Neuronal stem cell (in vitro differentiated cells): ENCODE measurements at regions not wholly inside any gene's neighbourhood (a gene's known extent, or its start where the extent isn't known, plus 50 kb on each side); places are given as distances from the start of the nearest gene placed in this dataset.
A peak's percentile ranks its signal among the peaks of the same experiment; 100 is the strongest.

Source experiments
- DNase-seq: peaks from one replicate; pipeline ENCODE4 v3.0.0-alpha.2; 2013; ENCODE audit warnings: low spot score
- H2AFZ ChIP-seq: one replicate; pipeline ENCODE4 v1.6.1; 2013; ENCODE audit warnings: mild to moderate bottlenecking, low read length, inconsistent platforms
- H2AK5ac ChIP-seq: 2 replicates; pipeline ENCODE4 v1.6.1; 2013; ENCODE audit warnings: low read depth, mild to moderate bottlenecking, inconsistent platforms, low read length, moderate library complexity, mixed read lengths
- H2BK120ac ChIP-seq: 2 replicates; pipeline ENCODE4 v1.6.1; 2013; ENCODE audit warnings: low read depth, mild to moderate bottlenecking, inconsistent platforms, low read length, moderate library complexity, mixed read lengths
- H2BK12ac ChIP-seq: one replicate; pipeline ENCODE4 v1.6.1; 2013; ENCODE audit warnings: low read length, inconsistent platforms
- H2BK15ac ChIP-seq: 2 replicates; pipeline ENCODE4 v1.6.1; 2013; ENCODE audit warnings: mild to moderate bottlenecking, low read length, inconsistent platforms, mixed read lengths
- H2BK5ac ChIP-seq: one replicate; pipeline ENCODE4 v1.6.1; 2013; ENCODE audit warnings: inconsistent platforms, mild to moderate bottlenecking, low read length, moderate library complexity
- H3K14ac ChIP-seq: one replicate; pipeline ENCODE4 v1.6.1; 2013; ENCODE audit warnings: low read length, inconsistent platforms
- H3K18ac ChIP-seq: 2 replicates; pipeline ENCODE4 v1.6.1; 2013; ENCODE audit warnings: low read length, inconsistent platforms
- H3K23ac ChIP-seq: 2 replicates; pipeline ENCODE4 v1.6.1; 2013; ENCODE audit warnings: low read depth, mild to moderate bottlenecking, mixed read lengths, low read length, inconsistent platforms; ENCODE audit not compliant: poor library complexity
- H3K27ac ChIP-seq: replicated peaks from 3 replicates; pipeline ENCODE4 v1.5.1; 2013; ENCODE audit warnings: low read length, inconsistent platforms
- H3K27me3 ChIP-seq, 3 experiments: 2 replicates each; pipeline ENCODE4 v1.6.1; 2013; ENCODE audit warnings: low read length in 3 of 3, mild to moderate bottlenecking in 2 of 3, inconsistent platforms in 1 of 3, low read depth in 1 of 3, mixed read lengths in 1 of 3, moderate library complexity in 1 of 3; ENCODE audit not compliant: control insufficient read depth in 3 of 3, insufficient read depth in 3 of 3
- H3K36me3 ChIP-seq, 2 donors: replicated peaks in 1 of 2; 2 replicates each; pipeline ENCODE4 v1.6.1; 2013; ENCODE audit warnings: low read length in 2 of 2; ENCODE audit not compliant: control insufficient read depth in 2 of 2, insufficient read depth in 2 of 2
- H3K4ac ChIP-seq: 2 replicates; pipeline ENCODE4 v1.6.1; 2013; ENCODE audit warnings: inconsistent platforms, mild to moderate bottlenecking, low read length, moderate library complexity
- H3K4me1 ChIP-seq, 2 donors: 1 replicate in 1 of 2; 2 replicates in 1 of 2; pipeline ENCODE4 v1.6.1; 2013; ENCODE audit warnings: low read length in 2 of 2, low read depth in 1 of 2; ENCODE audit not compliant: control insufficient read depth in 2 of 2, insufficient read depth in 1 of 2
- H3K4me2 ChIP-seq: one replicate; pipeline ENCODE4 v1.6.1; 2013; ENCODE audit warnings: mild to moderate bottlenecking, low read length, inconsistent platforms; ENCODE audit not compliant: insufficient read depth, poor library complexity, severe bottlenecking
- H3K4me3 ChIP-seq, 2 donors: 2 replicates each; pipeline ENCODE4 v1.5.1; 2013; ENCODE audit warnings: low read length in 2 of 2, mild to moderate bottlenecking in 2 of 2, inconsistent platforms in 1 of 2, moderate library complexity in 1 of 2
- H3K79me1 ChIP-seq: one replicate; pipeline ENCODE4 v1.6.1; 2013; ENCODE audit warnings: low read depth, mild to moderate bottlenecking, inconsistent platforms, low read length, moderate library complexity
- H3K9ac ChIP-seq: one replicate; pipeline ENCODE4 v1.6.1; 2013; ENCODE audit warnings: mild to moderate bottlenecking, low read depth, low read length, inconsistent platforms; ENCODE audit not compliant: poor library complexity
- H3K9me3 ChIP-seq, 2 donors: replicated peaks in 1 of 2; 2 replicates each; pipeline versions ENCODE3 to v1.6.1; 2013; ENCODE audit warnings: low read length in 2 of 2, mild to moderate bottlenecking in 2 of 2, inconsistent platforms in 1 of 2, low read depth in 1 of 2, mixed read lengths in 1 of 2, moderate library complexity in 1 of 2; ENCODE audit not compliant: control insufficient read depth in 2 of 2, insufficient read depth in 1 of 2
- H4K8ac ChIP-seq: one replicate; pipeline ENCODE4 v1.6.1; 2013; ENCODE audit warnings: low read depth, mild to moderate bottlenecking, inconsistent platforms, low read length, moderate library complexity
- H4K91ac ChIP-seq: one replicate; pipeline ENCODE4 v1.6.1; 2013; ENCODE audit warnings: low read length, low read depth, mild to moderate bottlenecking, inconsistent platforms; ENCODE audit not compliant: poor library complexity
- WGBS, 2 donors: extraction: QIAGEN DNeasy Blood & Tissue Kit; methylation state at CpG; one replicate each; pipeline ENCODE4 v1.1.7; 2013; ENCODE audit warnings: missing lambda C conversion rate in 2 of 2, mixed read lengths in 1 of 2; ENCODE audit not compliant: insufficient read length in 2 of 2, insufficient replicate concordance in 1 of 2; ENCODE audit errors: extremely low coverage in 2 of 2; 5-methylcytosine and 5-hydroxymethylcytosine counted together

GRCh38 chr17:68176718-68177117 lies 71.1 kb upstream of the AMZ2 start:
- H3K9me3 ChIP-seq, result peaks cover 0 to 2% of the 10 kb centered on the region in 2 donors
- H2BK5ac ChIP-seq, result no peak overlapping the region
- H3K18ac ChIP-seq, result no peak overlapping the region
- H2AFZ ChIP-seq, result no peak overlapping the region
- H3K14ac ChIP-seq, result no peak overlapping the region
- no peak overlapping the region for H2BK120ac ChIP-seq
- H3K4me2 ChIP-seq, result no peak overlapping the region
- no peak overlapping the region for H3K4ac ChIP-seq
- H4K91ac ChIP-seq, result no peak overlapping the region
- no CpG with 5 or more reads among the region's 4 CpGs for WGBS, 2 donors
- H3K4me3 ChIP-seq, result no peak overlapping the region
- H3K27ac ChIP-seq, result no peak overlapping the region
- H3K23ac ChIP-seq, result no peak overlapping the region
- peaks cover 2% of the 10 kb centered on the region for H3K79me1 ChIP-seq
- H4K8ac ChIP-seq, result no peak overlapping the region
- H2BK12ac ChIP-seq, result no peak overlapping the region
- no peaks in the 10 kb centered on the region for H3K4me1 ChIP-seq
- H2AK5ac ChIP-seq, result no peak overlapping the region
- no peaks in the 10 kb centered on the region for H3K36me3 ChIP-seq
- H3K9ac ChIP-seq, result no peak overlapping the region
- H3K27me3 ChIP-seq, result no peaks in the 10 kb centered on the region
- no peak for DNase-seq
- H2BK15ac ChIP-seq, result no peak overlapping the region

GRCh38 chr17:68178831-68179230 lies 69.0 kb upstream of the AMZ2 start:
- Histone ChIP-seq H2BK120ac (no peak overlapping the region), H3K4ac (no peak overlapping the region), H3K4me1 (peaks cover 0 to under 1% of the 10 kb centered on the region in 2 donors), H2BK15ac (no peak overlapping the region), H3K36me3 (no peaks in the 10 kb centered on the region), H3K14ac (no peak overlapping the region), H3K9me3 (peaks cover 0 to 2% of the 10 kb centered on the region in 2 donors), H3K4me3 (no peak overlapping the region), H3K4me2 (no peak overlapping the region), H2AFZ (no peak overlapping the region), H4K91ac (no peak overlapping the region), H3K18ac (no peak overlapping the region), H3K23ac (no peak overlapping the region), H2AK5ac (peak overlapping the region; percentile 21), H2BK5ac (no peak overlapping the region), H3K27ac (no peak overlapping the region), H3K9ac (no peak overlapping the region), H2BK12ac (peak overlapping the region; percentile 84), H3K27me3 (no peaks in the 10 kb centered on the region), H4K8ac (no peak overlapping the region), H3K79me1 (peaks cover 2% of the 10 kb centered on the region)
- DNase-seq, result no peak
- no CpG with 5 or more reads among the region's 6 CpGs for WGBS, 2 donors

- no CpG with 5 or more reads among the region's 21 CpGs for WGBS, 2 donors
- Histone ChIP-seq H3K4me3 (no peak overlapping the region), H3K4ac (no peak overlapping the region), H3K27me3 (no peaks in the 10 kb centered on the region), H2BK5ac (no peak overlapping the region), H3K9me3 (peaks cover 0 to 2% of the 10 kb centered on the region in 2 donors), H4K91ac (no peak overlapping the region), H3K4me1 (peaks cover 3 to 6% of the 10 kb centered on the region in 2 donors), H2BK12ac (no peak overlapping the region), H3K18ac (no peak overlapping the region), H3K23ac (no peak overlapping the region), H3K36me3 (no peaks in the 10 kb centered on the region), H3K14ac (no peak overlapping the region), H4K8ac (no peak overlapping the region), H3K4me2 (no peak overlapping the region), H3K79me1 (no peaks in the 10 kb centered on the region), H3K27ac (no peak overlapping the region), H2AK5ac (no peak overlapping the region), H2AFZ (no peak overlapping the region), H2BK120ac (no peak overlapping the region), H2BK15ac (no peak overlapping the region), H3K9ac (no peak overlapping the region)
- no peak for DNase-seq
Observed at GRCh38 chr17:68179236-68179925, 68.5 kb upstream of the AMZ2 start.

- H3K36me3 ChIP-seq, result no peaks in the 10 kb centered on the region
- no peak for DNase-seq
- H3K9me3 ChIP-seq, result peaks cover 0 to 2% of the 10 kb centered on the region in 2 donors
- H3K79me1 ChIP-seq, result no peaks in the 10 kb centered on the region
- peak overlapping the region; percentile 64 for H3K18ac ChIP-seq
- H2AFZ ChIP-seq, result no peak overlapping the region
- H3K9ac ChIP-seq, result no peak overlapping the region
- no peak overlapping the region for H4K8ac ChIP-seq
- H3K14ac ChIP-seq, result no peak overlapping the region
- H2BK5ac ChIP-seq, result no peak overlapping the region
- no peak overlapping the region for H2BK12ac ChIP-seq
- no peak overlapping the region for H3K4me2 ChIP-seq
- H2BK15ac ChIP-seq, result no peak overlapping the region
- H3K4ac ChIP-seq, result no peak overlapping the region
- no peak overlapping the region for H2AK5ac ChIP-seq
- H2BK120ac ChIP-seq, result no peak overlapping the region
- WGBS, 2 donors, result no CpG with 5 or more reads among the region's 31 CpGs
- H3K4me3 ChIP-seq, result no peak overlapping the region
- no peak overlapping the region for H3K27ac ChIP-seq
- no peak overlapping the region for H4K91ac ChIP-seq
- H3K4me1 ChIP-seq, result peaks cover 3 to 8% of the 10 kb centered on the region in 2 donors
- no peaks in the 10 kb centered on the region for H3K27me3 ChIP-seq
- no peak overlapping the region for H3K23ac ChIP-seq
Observed at GRCh38 chr17:68179926-68180285, 67.9 kb upstream of the AMZ2 start.
